ENCODE measurements at regions not wholly inside any gene's neighbourhood (a gene's known extent, or its start where the extent isn't known, plus 50 kb on each side); places are given as distances from the start of the nearest gene placed in this dataset.
"Not testable (repeated sequence)": the region's sequence is repeated elsewhere in the genome, so short reads cannot be mapped to it uniquely, and the experiment has no call there.

DNA sequence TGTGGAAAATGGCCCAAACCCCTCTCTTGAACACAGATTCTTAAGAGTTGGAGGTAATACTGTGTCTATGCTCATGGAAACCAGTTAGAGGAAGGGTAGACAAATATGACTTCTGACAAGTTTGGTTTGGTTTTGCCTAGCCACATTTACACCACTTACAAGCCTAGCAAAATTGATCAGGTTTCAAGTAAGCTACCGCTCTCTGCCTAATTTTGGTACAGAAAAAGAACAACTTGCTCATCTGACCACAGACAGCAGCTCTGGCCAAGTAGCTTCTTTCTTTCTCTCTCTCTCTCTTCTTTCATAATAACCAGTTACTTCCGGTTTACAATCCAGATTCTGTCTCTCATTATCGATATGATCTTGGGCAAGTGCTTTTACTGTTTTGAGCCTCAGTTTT is 260.0 kb downstream of the GLUD2 start:
- DNase-seq: no peak

GRCh38 chrX:121308276-121308805 is 260.9 kb downstream of the GLUD2 start:
- no peak for DNase-seq

- DNase-seq: no peak
These were observed 263.4 kb downstream of the GLUD2 start for GRCh38 chrX:121310820-121311219.

DNA sequence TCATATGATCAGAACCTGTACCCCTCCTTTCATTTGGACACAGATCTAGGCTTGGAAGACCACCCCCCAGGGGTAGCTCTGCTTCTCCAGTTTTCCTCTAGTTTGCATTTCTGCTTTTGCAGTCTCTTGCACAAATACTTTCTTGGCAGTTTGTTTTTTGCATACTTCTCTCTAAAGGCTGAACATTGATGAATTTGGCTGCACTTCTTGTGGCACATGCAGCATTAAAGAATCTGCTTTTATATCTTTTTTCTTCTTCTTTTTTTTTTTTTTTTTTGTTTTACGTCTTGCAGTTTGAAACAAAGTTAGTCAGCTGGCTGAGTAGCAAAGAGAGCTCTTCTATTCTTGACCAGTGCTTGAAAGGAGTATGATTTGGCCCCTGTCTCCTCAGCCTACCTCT is 273.0 kb downstream of the GLUD2 start:
- DNase-seq: no peak

DNA sequence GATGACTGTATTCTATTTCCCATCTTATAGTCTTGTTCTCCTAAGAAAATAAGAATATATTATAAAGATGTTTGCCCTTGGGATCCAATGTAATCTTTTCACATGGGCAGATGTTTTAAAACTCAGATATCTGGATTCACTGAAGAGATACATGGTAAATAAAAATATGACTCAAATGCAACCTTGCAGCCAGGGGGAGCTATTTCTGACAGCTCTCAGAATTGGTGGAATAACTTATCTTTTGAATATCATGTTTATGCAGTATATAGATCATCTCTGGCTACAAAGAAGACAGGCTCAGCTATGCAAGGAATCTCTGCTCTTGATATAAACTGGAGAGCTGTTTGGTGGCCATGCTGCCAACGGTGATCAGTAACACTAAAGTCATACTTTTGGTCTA is 274.7 kb downstream of the GLUD2 start:
- DNase-seq: no peak

GRCh38 chrX:121323337-121323736 is 275.9 kb downstream of the GLUD2 start:
- DNase-seq: no peak

- no peak for DNase-seq
These were observed 286.5 kb downstream of the GLUD2 start for GRCh38 chrX:121333942-121334341.

GRCh38 chrX:121336831-121337421 is 289.5 kb downstream of the GLUD2 start:
- DNase-seq: no peak

GRCh38 chrX:121337816-121338215 is 290.4 kb downstream of the GLUD2 start:
- no peak for DNase-seq

GRCh38 chrX:121349263-121349662 is 301.9 kb downstream of the GLUD2 start:
- no peak for DNase-seq

- no peak for DNase-seq
These were observed 308.9 kb downstream of the GLUD2 start for GRCh38 chrX:121356139-121356849.

DNA sequence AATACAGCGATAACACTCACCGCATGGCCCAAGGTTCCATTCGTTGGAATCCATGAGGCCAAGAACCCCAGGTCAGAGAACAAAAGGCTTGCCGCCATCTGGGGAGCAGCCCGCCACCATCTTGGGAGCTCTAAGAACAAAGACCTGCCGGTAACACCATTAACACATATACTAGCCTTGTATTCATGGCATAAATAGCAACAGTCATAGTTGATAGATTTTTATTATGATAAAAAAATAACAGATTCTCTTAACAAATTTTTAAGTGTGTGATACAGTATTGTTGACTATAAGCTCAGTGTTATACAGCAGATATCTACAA is 309.4 kb downstream of the GLUD2 start:
- no peak for DNase-seq

DNA sequence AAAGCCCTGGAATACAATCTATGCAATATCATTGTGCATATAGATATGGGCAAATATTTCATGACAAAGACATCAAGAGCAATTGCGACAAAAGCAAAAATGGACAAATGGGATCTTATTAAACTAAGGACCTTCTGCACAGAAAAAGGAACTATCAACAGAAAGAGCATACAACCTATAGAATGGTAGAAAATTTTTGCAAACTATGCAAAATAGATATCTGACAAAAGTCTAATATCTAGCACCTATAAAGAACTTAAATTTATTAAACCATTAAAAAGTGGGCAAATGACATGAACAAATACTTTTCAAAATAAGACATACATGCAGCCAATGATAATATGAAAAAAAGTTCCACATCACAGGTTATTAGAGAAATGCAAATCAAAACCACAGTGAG is 312.9 kb downstream of the GLUD2 start:
- no peak for DNase-seq

DNA sequence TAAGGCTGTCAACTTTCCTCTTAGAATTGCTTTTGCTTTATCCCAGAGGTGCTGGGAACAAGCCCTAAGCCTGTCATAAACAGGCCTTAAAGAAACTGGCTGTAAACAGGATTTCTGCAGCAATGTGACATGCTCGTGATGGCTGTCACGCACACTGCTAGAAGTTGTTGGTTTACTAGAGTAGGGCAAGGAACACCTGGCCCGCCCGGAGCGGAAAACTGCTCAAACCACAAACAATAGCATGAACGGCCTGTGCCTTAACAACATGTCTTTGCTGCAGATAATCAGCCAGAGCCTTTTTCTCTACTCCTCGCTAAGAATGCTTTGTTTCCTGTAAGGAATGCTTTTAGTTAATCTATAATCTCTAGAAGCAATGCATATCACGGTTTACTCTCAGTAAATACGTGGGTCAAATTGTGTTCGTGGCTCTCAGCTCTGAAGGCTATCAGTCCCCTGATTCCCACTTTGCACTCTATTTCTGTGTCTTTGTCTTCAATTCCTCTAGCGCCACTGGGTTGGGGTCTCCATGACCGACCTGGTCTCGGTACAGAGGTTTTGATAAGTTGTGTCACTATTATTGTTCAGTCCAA is 318.3 kb downstream of the GLUD2 start:
- DNase-seq: no peak

GRCh38 chrX:121374471-121374870 is 327.1 kb downstream of the GLUD2 start:
- no peak for DNase-seq

DNA sequence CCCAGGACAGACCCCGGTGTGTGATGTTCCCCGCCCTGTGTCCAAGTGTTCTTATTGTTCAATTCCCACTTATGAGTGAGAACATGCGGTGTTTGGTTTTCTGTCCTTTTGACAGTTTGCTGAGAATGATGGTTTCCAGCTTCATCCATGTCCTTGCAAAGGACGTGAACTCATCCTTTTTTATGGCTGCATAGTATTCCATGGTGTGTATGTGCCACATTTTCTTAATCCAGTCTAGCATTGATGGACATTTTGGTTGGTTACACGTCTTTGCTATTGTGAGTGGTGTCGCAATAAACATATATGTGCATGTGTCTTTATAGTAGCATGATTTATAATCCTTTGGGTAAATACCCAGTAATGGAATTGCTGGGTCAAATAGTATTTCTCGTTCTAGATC is 334.5 kb downstream of the GLUD2 start:
- not testable (repeated sequence) for DNase-seq

DNA sequence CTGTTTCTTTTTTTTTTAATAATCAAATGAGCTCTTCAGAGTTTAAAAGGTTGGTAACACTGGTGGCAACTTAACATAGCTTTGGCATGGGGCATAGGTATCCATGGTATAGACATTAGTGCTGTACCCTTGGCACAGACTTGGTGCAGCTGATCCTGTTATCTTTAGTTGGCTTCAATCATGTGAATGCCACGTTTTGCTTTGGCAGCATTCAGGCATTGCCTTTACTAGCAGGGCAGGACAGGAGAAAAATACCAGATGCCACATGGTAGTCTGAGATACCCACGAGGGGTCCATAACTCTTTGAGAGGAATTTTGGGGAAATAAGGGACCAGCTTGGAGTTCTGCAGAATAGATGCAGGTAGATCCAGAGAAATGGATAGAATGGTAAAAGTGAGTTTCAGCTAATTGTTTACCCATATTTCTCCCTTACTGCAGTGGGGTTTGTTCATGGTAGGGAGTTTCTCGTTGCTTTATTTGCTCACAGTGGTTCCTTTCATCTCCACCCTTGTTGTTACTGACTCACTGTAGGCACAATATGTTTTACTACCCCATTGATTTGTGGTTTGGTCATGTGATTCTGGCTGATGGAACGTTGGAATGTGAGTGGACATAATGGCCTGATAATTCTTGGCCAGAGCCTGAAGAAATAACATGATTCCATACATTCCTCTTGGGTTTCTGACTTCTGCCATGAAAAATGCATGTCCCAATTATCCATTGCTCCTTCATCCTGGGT is 342.7 kb downstream of the GLUD2 start:
- DNase-seq: no peak

- DNase-seq: no peak
These were observed 358.4 kb downstream of the GLUD2 start for GRCh38 chrX:121405826-121406225.

DNA sequence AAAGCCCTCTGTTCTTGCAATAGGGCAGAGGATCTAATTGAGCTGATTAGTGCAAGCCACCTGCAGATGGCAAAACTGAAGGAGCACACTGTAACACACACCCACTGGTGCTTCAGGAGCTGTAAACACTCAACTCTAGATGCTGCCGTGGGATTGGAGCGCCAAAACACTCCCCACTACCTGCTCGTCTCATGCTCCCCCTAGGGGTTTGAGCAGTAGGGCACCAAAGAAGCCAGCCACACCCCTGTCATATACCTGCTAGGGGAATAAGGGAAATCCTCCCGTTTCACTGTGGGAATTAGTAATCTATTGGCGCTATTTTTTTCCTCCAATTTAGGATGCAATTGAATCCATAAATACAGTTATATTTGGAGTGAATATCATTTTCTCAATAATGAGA is 360.2 kb downstream of the GLUD2 start:
- no peak for DNase-seq

DNA sequence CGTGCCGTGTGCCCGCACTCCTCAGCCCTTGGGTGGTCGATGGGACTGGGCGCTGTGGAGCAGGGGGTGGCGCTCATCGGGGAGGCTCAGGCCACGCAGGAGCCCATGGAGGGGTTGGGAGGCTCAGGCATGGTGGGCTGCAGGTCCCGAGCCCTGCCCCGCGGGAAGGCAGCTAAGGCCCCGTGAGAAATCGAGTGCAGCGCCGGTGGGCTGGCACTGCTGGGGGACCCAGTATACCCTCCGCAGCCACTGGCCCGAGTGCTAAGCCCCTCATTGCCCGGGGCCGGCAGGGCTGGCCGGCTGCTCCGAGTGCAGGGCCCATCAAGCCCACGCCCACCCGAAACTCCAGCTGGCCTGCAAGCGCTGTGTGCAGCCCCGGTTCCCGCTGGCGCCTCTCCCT is 384.1 kb downstream of the GLUD2 start:
- not testable (repeated sequence) for DNase-seq

DNA sequence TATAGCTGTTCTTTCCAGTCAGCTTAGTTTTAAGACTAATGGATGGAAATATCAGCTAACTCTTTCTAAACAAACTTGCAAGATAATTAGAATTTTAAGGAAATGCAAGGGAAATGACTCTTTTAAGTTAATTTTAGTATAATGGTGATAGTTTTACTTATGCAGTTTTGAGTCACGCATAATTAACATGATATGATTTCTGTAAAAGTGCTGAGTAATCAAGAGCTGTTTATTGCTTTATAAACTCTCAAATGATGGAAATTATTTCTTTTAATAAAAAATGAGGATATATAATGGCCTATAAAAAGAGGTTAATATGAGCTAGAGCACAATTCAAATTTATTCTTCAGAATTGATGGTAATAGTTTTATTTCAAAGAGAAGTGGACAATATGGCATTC is 385.9 kb downstream of the GLUD2 start:
- no peak for DNase-seq

DNA sequence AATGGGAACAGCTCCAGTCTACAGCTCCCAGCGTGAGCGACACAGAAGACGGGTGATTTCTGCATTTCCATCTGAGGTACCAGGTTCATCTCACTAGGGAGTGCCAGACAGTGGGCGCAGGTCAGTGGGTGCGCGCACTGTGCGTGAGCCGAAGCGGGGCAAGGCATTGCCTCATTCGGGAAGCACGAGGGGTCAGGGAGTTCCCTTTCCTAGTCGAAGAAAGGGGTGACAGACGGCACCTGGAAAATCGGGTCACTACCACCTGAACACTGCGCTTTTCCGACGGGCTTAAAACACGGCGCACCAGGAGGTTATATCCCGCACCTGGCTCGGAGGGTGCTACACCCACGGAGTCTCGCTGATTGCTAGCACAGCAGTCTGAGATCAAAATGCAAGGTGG is 390.3 kb downstream of the GLUD2 start:
- DNase-seq: not testable (repeated sequence)

- DNase-seq: no peak
These were observed 408.5 kb downstream of the GLUD2 start for GRCh38 chrX:121455890-121456289.

- no peak for DNase-seq
These were observed 408.9 kb downstream of the GLUD2 start for GRCh38 chrX:121456315-121456714.
